GM21786 (cell line): ENCODE measurements at regions not wholly inside any gene's neighbourhood (a gene's known extent, or its start where the extent isn't known, plus 50 kb on each side); places are given as distances from the start of the nearest gene placed in this dataset.

Experiments
- ATAC-seq: cut with Tn5 transposase; IDR thresholded peaks from one replicate; pipeline ENCODE4 v1.9.1; 2021; ENCODE audit not compliant: unreplicated experiment

DNA sequence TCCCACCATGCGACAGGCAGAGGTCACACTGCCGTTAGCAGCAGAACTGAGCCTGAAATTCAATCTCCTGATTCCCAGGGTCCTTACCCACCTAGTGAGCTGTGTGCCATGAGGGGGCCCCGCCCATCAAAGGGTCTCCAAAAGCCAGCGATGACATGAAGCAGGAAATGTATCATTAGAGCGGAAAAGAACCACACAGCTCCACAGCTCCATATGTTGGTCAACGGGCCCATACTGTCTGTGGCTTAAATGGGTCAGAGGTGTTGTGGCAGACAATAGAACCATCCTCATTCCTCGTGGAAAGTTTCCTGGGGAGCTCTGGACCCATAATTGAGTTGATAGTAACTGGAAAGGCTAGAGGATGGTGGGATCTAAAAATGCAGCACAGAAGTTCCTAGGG is 68.1 kb upstream of the PODXL start:
- no peak for ATAC-seq

DNA sequence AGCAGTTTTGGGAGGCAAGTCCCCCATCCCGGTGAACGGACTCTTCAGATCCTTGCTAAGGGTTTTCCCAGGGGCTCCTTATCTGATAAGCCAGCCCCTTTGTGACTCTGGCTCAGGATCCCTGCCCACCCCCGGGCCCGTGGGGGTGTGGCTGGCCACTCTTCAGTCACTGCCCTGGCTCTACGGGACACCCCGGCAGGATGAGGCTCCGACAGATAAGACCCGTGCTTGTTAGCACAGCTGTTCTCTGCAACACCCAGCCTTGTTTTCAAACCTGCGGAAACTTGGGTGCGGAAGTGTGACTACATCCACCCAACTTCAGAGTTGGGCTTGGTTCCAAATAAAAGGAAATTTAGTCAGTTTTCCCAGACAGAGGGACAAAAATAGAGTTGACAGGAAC is 66.7 kb upstream of the PODXL start:
- ATAC-seq: no peak

DNA sequence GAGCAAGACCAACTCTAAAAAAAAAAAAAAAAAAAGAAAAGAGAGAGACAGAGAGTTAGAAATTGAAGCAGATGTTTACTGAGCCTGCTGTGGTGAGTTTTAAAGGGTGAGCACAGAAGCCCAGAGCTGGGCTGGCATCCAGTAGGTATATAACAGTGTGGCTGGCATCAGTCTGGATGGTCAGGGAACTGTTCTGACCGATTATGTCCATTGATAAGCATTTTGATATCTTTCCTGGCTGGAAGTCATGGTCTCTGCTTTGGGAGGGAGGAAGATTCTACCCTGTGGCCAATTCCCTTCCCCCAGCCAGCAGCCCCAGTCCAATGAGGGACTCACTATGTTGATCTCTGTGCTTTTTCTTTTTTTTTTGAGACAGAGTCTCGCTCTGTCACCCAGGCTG is 65.2 kb upstream of the PODXL start:
- no peak for ATAC-seq

DNA sequence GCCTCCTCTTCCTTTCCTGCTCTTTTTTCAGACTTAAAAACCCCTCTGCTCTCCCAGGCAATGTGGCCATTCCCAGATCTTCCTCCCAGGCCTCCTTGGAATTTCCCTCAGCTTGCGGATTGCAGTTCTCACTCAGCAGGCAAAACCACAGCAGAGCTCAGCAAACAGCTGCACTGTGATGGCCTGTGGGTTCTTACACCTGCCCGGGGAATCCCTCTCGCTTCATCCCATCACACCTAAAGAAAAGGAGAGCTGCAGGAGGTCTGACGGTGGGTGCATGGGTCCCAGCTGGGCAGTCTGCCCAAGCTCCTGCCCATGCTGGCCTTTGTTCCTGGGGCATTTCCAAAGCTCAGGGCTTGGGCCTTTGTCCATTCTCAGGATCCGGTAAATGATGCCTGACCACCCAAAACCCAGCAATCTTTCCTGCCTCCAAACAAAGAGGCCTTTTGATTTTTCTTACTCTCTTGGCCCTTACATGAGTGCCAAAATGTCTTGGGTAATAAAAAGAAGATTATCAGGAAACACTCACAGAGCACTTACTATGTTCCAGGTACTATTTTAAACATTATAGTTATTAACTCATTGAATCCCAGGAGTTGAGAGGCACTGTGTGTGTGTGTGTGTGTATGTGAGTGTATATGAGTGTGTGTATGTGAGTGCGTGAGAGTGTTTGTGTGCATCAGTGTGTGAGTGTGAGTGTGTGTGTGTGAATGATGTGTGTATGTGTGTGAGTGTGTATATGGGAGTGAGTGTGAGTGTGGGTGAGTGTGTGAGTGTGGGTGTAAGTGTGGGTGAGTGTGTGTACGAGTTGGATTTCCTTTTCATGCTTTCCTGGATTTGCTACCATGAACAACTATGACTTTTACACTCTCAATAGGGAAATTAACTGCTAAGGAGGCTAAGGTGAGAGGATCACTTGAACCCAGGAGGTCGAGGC is 64.5 kb upstream of the PODXL start:
- ATAC-seq: no peak

DNA sequence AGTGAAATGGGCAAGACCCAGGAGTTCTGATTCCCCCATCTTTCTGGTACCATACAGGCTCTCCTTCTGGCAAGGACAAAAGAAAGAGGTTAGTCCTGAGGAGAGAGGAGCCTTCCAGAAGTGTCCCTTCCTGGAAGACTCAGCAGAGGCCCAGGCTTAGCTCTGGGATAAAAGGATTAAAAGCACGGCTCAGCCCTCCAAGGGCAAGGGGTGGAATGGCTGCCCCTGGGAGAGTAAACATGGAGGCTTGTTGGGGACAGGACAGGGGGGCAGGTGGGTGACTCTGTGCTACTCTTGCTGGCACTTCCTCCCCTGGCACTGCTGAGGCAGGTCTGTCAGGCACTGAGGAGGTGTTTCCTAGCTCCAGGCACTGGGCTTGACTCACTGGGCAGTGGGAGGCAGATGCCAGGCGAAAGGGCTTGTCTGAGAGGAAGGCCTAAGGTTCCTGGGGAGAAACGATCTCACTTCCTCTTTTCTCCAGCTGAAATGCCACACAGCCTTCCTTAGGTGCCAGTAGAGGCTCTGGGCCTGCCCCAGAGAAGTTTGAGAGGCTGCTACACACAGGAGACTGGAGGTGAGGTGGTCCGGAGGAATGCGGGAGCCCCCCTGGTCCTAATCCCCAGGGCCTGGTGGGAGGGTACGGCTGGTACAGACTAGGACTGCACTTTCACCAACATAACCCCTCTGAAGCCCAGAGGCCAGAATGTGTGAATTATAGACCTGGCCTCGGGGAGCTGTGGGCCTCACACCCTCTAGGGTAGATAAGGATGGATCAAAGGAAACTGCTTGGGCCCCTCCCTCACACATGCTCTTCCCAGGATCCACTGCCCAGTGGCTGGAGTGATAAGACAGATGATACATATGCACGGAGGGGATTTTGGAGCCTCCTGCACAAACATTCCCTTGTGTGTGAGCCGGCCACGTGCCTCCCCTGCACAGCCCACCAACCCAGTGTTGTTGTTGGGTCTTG is 63.2 kb upstream of the PODXL start:
- no peak for ATAC-seq

DNA sequence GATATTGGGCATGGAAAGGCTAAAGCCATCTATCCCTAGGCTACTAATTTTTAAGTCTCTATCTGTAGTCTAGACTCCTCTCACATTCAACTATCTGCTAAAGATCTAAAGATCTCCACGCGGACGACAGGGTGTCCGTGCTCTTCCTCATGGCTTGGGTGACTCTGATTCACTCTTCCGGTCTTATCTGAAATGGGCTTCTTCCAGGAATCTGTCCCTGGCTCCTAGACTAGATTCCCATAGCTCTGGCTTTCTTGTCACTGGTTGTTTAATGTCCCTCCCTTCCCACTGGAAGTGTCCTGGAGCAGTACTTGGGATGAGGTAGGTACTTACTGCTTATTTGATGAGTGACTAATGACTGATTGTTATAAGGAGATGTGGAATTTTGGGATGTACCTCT is 62.0 kb upstream of the PODXL start:
- ATAC-seq: no peak

DNA sequence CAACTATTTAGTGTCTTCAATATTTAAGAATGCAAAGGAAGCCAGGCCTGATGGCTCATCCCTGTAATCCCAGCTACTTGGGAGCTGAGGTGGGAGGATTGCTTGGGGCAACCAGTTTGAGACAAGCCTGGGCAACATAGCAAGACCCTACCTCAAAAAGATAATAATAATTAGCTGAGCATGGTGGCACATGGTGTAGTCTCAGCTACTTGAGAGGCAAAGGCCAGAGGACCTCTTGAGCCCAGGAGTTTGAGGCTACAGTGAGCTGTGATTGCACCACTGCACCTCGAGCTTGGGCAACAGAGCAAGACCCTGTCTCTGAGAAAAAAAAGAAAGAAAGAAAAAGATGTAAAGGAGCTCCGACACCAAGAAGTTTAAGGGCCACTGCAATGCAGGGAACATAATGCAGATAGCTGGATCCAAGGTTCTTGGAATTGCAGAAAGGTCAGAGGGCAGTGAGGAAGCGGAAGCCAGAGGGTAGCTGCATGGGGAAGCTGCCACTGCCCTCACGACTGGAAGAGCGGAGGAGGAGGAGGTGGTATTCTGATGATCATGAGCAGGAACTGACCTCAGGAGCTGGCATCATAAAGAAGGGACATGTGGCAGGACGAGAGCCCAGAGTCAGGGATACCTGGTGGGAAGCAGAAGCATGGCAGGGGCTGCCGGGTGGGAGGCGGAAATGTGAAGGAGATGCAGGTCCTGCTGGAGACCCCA is 60.2 kb upstream of the PODXL start:
- no peak for ATAC-seq

DNA sequence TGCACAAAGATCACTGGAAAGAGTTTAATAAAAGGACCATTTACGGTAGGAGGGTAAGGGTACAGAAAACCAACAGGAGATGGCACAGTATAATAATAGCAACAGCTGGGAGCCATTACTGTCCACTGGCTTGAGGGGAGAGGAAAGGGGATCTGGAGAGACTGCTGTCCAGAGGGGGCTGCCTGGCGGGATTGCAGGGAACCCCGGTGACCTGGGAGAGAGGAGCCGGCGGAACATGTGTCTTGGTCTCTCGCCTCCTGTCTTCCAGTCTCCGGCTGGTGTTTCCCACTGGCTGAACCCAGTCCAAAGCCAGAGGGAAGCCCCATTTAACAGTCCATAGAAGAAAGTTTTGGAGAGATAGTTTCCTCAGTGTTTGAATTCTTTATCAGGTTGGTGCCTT is 57.5 kb upstream of the PODXL start:
- ATAC-seq: no peak

DNA sequence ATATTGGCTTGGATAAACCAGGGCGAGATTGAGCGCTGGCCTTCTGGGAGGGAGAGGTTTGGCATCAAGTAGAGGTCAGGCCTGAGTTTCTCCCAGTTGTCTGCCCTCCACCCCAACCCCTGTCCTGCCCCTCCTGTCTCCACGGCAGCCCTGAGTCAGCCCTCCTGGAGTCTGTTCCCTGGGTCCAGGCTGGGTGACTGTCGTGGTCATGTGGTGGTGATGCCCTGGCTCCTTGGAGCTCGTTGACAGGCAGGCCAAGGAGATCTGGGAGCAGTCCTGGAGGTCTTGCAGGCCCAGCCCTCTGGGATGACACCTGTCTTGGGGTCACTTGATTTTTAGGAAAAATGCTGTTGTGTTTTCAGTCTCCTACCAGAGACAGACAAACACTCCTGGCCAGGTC is 53.6 kb upstream of the PODXL start:
- no peak for ATAC-seq

DNA sequence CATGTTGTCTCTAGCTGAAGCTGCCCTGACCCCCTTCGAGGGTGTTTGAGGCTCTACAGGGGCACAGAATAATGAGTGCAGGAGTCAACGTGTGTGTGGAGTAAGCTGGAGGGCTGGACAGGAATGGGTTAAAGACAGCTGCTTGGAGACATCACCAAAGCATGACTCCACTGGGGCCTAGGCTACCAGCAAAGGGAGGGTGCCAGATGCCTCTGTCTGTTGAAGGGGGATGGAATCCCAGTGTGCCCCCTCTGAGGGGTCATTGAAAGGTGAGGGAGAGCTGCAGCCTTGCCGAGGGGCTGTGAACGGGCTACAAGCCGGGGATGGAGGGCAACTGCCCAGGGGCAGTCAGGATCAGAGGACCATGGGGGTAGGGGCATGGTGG is 51.7 kb upstream of the PODXL start:
- no peak for ATAC-seq

DNA sequence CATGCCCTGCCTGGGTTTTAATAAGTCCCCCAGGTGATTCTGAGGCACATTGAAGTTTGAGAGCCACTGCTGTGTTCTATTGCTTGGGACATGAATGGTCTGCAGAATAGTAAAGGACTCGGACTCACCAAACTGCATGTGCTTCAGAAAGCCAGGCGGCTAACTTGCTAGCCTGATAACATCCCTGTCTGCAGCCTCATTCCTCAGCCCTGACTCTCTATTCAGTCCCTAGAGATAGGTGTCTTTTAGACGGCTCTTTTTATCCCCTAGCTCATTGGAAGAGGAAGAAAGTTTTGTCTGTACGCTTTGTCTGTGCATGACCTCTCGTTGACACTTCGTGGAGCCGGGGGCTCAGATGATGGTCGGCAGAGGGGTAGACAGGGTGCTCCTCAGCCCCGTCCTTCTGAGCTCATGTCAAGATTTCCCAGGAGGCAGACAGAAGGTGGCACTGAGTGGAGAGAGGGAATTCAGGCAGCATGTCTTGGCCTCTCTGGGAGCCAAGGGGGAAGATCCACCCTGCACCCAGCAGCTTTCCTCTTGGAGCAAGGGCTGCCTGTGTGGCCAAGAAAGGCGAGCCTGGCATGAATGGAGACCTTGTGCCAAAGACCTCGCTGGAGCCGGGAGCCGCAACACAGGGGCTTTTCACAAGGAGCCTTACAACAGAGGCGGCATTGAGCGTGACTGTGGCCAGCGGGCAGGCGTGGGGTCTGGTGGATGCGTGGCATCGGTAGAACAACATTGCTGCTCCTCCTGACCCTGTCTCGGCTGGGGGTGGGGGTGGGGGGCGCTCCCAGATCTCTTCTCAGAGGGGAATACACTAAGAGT is 51.1 kb upstream of the PODXL start:
- no peak for ATAC-seq

DNA sequence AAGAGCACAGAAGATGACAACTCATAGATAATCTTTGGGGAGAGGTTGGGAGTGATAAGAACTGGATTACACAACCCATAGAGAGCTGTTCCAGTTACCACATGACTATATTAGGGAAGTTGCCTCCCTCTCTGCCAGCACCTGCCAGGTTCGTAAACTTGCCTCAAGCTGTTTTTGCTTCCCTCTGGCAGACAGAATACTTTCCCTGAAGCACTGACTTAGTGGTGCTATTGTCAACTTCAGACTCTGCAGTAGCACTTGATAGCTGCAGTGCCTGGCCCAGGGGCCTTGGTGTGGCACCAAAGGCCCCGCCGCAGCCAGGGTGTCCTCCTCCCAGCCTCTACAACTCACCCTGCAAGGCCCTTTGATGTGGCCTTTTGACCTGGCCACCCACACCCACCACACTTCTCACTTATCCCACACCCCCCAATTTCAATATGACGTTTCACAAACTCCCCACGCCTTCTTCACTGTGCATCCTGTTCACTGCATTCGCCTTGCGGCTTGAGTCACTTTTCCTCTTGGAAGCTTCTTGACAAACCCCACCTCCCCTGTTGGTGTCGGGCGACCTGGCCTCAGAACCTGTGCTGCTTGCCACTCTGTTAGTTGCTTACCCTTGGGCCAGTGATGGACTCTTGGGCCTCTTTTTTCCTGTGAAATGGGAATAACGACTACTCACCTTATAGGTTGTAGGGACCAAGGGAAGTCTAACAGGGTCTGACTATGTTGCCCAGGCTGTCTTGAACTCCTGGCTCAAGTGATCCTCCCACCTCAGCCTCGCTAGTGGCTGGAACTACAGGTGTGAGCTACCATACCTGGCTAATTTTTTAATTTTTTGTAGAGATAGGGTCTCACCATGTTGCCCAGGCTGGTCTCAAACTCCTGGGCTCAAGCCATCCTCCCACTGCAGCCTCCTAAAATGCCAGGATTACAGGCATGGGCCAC is 50.2 kb upstream of the PODXL start:
- no peak for ATAC-seq
